H1 (cell line): ENCODE measurements at regions not wholly inside any gene's neighbourhood (a gene's known extent, or its start where the extent isn't known, plus 50 kb on each side); places are given as distances from the start of the nearest gene placed in this dataset.

Experiments used
- CTCF ChIA-PET: fragments of 300-600 bp; sonication (Branson Sonifier 250); formaldehyde crosslinking; loops from one replicate; lab custom pipeline; 2021; ENCODE audit not compliant: partially characterized antibody; lab: Charles Lee
- POLR2A ChIA-PET: fragments of 300-600 bp; sonication (Branson Sonifier 250); formaldehyde crosslinking; loops from one replicate; lab custom pipeline; 2021; ENCODE audit warnings: inconsistent platforms; ENCODE audit not compliant: partially characterized antibody; lab: Charles Lee
- DNase-seq, 2 experiments: peaks; one replicate each; pipeline versions ENCODE4 v3.0.0 to v3.0.0-alpha.2; 2010 to 2022; ENCODE audit warnings: low spot score in 2 of 2, low read depth in 1 of 2, mixed read lengths in 1 of 2
- FAIRE-seq: peaks from 2 replicates; lab custom pipeline; 2011; peaks lifted over from hg19 to GRCh38; lab: Jason Lieb, UNC
- H2AFZ ChIP-seq: 2 replicates; pipeline ENCODE4 v1.8.1; 2012; ENCODE audit warnings: low read length, inconsistent platforms
- H2AK5ac ChIP-seq: 2 replicates; pipeline ENCODE4 v1.6.1; 2013; ENCODE audit warnings: low read depth, low read length
- H2BK120ac ChIP-seq: replicated peaks from 2 replicates; pipeline ENCODE3; 2013; ENCODE audit warnings: low read depth, low read length, inconsistent platforms
- H2BK12ac ChIP-seq: 2 replicates; pipeline ENCODE4 v1.6.1; 2013; ENCODE audit warnings: low read depth, low read length
- H2BK15ac ChIP-seq: 2 replicates; pipeline ENCODE4 v1.6.1; 2013; ENCODE audit warnings: low read length
- H2BK20ac ChIP-seq: 2 replicates; pipeline ENCODE4 v1.6.1; 2013; ENCODE audit warnings: low read length
- H2BK5ac ChIP-seq: 2 replicates; pipeline ENCODE4 v1.6.1; 2013; ENCODE audit warnings: low read depth, low read length
- H3K14ac ChIP-seq: 2 replicates; pipeline ENCODE4 v1.6.1; 2013; ENCODE audit warnings: inconsistent platforms; ENCODE audit not compliant: insufficient read length
- H3K18ac ChIP-seq: 2 replicates; pipeline ENCODE4 v1.6.1; 2013; ENCODE audit warnings: low read length; ENCODE audit errors: extremely low read depth
- H3K23ac ChIP-seq: 2 replicates; pipeline ENCODE4 v1.6.1; 2013; ENCODE audit warnings: inconsistent platforms; ENCODE audit not compliant: insufficient read length
- H3K23me2 ChIP-seq: 2 replicates; pipeline ENCODE4 v1.6.1; 2013; ENCODE audit warnings: low read depth, low read length
- H3K27ac ChIP-seq: 2 replicates; pipeline ENCODE4 v1.6.1; 2011; ENCODE audit warnings: low read depth, low read length, inconsistent platforms
- H3K27me3 ChIP-seq, 4 experiments: replicated peaks in 1 of 4; 1 replicate in 1 of 4; 2 replicates in 3 of 4; pipeline versions ENCODE4 v1.6.1 to v1.8.1; 2011 to 2013; ENCODE audit warnings: low read length in 3 of 4, mild to moderate bottlenecking in 3 of 4, inconsistent platforms in 2 of 4, mixed read lengths in 2 of 4, moderate library complexity in 1 of 4; ENCODE audit not compliant: control insufficient read depth in 3 of 4, insufficient read depth in 3 of 4; ENCODE audit errors: extremely low read depth in 1 of 4
- H3K36me3 ChIP-seq, 4 experiments: 2 replicates each; pipeline versions ENCODE4 v1.6.1 to v1.8.1; 2011 to 2013; ENCODE audit warnings: mild to moderate bottlenecking in 4 of 4, low read length in 3 of 4, moderate library complexity in 2 of 4, control low read depth in 1 of 4, inconsistent platforms in 1 of 4; ENCODE audit not compliant: insufficient read depth in 4 of 4, control insufficient read depth in 2 of 4
- H3K4ac ChIP-seq: replicated peaks from 2 replicates; pipeline ENCODE3; 2013; ENCODE audit warnings: low read length, low read depth, mixed read lengths, inconsistent platforms; ENCODE audit not compliant: insufficient read length
- H3K4me1 ChIP-seq, 4 experiments: replicated peaks in 1 of 4; 1 replicate in 1 of 4; 2 replicates in 3 of 4; pipeline versions ENCODE4 v1.6.1 to v1.8.1; 2011 to 2013; ENCODE audit warnings: low read length in 3 of 4, inconsistent platforms in 2 of 4, mixed read lengths in 1 of 4; ENCODE audit not compliant: insufficient read depth in 4 of 4, control insufficient read depth in 3 of 4
- H3K4me2 ChIP-seq, 2 experiments: 2 replicates each; pipeline versions ENCODE4 v1.6.1 to v1.8.1; 2011 to 2013; ENCODE audit warnings: low read depth in 2 of 2, low read length in 2 of 2, control low read depth in 1 of 2, inconsistent platforms in 1 of 2, mild to moderate bottlenecking in 1 of 2; ENCODE audit not compliant: insufficient read depth in 1 of 2
- H3K4me3 ChIP-seq, 4 experiments: fragments of 200-600, 300-600 bp in 1 of 4; sonication (generic), shearing (Covaris generic), sonication (Bioruptor Twin) in 1 of 4; 2 replicates each; pipeline versions ENCODE4 v1.5.1 to v1.8.1; 2011 to 2016; ENCODE audit warnings: low read length in 4 of 4, low read depth in 3 of 4, control low read depth in 2 of 4, inconsistent platforms in 2 of 4, mild to moderate bottlenecking in 2 of 4, mixed read lengths in 1 of 4, moderate library complexity in 1 of 4; ENCODE audit not compliant: insufficient read depth in 2 of 4; ENCODE audit errors: extremely low read depth in 1 of 4
- H3K56ac ChIP-seq: replicated peaks from 2 replicates; pipeline ENCODE3; 2013; ENCODE audit warnings: low read depth, mild to moderate bottlenecking, mixed read lengths, low read length, inconsistent platforms; ENCODE audit not compliant: insufficient read length
- H3K79me1 ChIP-seq: 2 replicates; pipeline ENCODE4 v1.6.1; 2013; ENCODE audit warnings: low read depth, low read length, control low read depth
- H3K79me2 ChIP-seq, 2 experiments: 2 replicates each; pipeline versions ENCODE4 v1.6.1 to v1.8.1; 2012 to 2013; ENCODE audit warnings: low read length in 2 of 2, mild to moderate bottlenecking in 2 of 2, inconsistent platforms in 1 of 2; ENCODE audit not compliant: insufficient read depth in 2 of 2, control insufficient read depth in 1 of 2
- H3K9ac ChIP-seq, 4 experiments: replicated peaks in 1 of 4; 1 replicate in 1 of 4; 2 replicates in 3 of 4; pipeline versions ENCODE4 v1.6.1 to v1.8.1; 2011 to 2013; ENCODE audit warnings: low read depth in 3 of 4, low read length in 3 of 4, control low read depth in 2 of 4, mild to moderate bottlenecking in 2 of 4, moderate library complexity in 2 of 4, inconsistent platforms in 1 of 4; ENCODE audit errors: extremely low read depth in 1 of 4
- H3K9me3 ChIP-seq, 2 experiments: 2 replicates each; pipeline versions ENCODE4 v1.6.1 to v1.8.1; 2012 to 2013; ENCODE audit warnings: mild to moderate bottlenecking in 2 of 2, moderate library complexity in 2 of 2, control low read depth in 1 of 2, inconsistent platforms in 1 of 2, low read depth in 1 of 2, low read length in 1 of 2, mixed read lengths in 1 of 2; ENCODE audit not compliant: insufficient read depth in 2 of 2
- H4K20me1 ChIP-seq, 2 experiments: replicated peaks in 1 of 2; 2 replicates each; pipeline versions ENCODE3 to v1.8.1; 2011 to 2013; ENCODE audit warnings: inconsistent platforms in 2 of 2, low read length in 2 of 2, mild to moderate bottlenecking in 1 of 2; ENCODE audit not compliant: insufficient read depth in 2 of 2, control insufficient read depth in 1 of 2
- H4K5ac ChIP-seq: 2 replicates; pipeline ENCODE4 v1.6.1; 2013; ENCODE audit warnings: low read length, low read depth, mixed read lengths, inconsistent platforms; ENCODE audit not compliant: insufficient read length
- H4K8ac ChIP-seq: 2 replicates; pipeline ENCODE4 v1.8.0; 2013; ENCODE audit warnings: mild to moderate bottlenecking, moderate library complexity, low read length, inconsistent platforms; ENCODE audit not compliant: insufficient read depth; ENCODE audit errors: extremely low read depth
- H4K91ac ChIP-seq: replicated peaks from 2 replicates; pipeline ENCODE3; 2013; ENCODE audit warnings: low read length, mixed read lengths, inconsistent platforms; ENCODE audit not compliant: insufficient read length
- JUN ChIP-seq: IDR thresholded peaks from 2 replicates; pipeline ENCODE4 v1.6.1; 2011; ENCODE audit warnings: low read depth, mild to moderate bottlenecking, improper control_type of control experiment, low read length
- RBBP5 ChIP-seq: IDR thresholded peaks from 2 replicates; pipeline ENCODE4 v1.7.1; 2012; ENCODE audit warnings: low read depth, mild to moderate bottlenecking, inconsistent platforms, low read length, moderate library complexity, borderline replicate concordance
- SRF ChIP-seq: IDR thresholded peaks from 2 replicates; pipeline ENCODE4 v1.6.1; 2011; ENCODE audit warnings: mild to moderate bottlenecking, low read depth, low read length, moderate library complexity
- SUZ12 ChIP-seq: fragments of 200-600 bp; sonication (generic); IDR thresholded peaks from 2 replicates; pipeline ENCODE4 v1.6.1; 2012; ENCODE audit warnings: mild to moderate bottlenecking, inconsistent platforms, low read length, moderate library complexity, mixed read lengths
- WGBS, 2 experiments: shearing (Covaris generic) in 1 of 2; methylation state at CpG; one replicate each; pipeline versions ENCODE4 v1.1.6 to v1.1.7; 2013 to 2015; ENCODE audit warnings: low lambda C conversion rate in 2 of 2, mixed read lengths in 2 of 2, inconsistent platforms in 1 of 2, low coverage in 1 of 2, missing lambda C conversion rate in 1 of 2; ENCODE audit not compliant: insufficient replicate concordance in 2 of 2, insufficient coverage in 1 of 2, insufficient read length in 1 of 2; ENCODE audit errors: extremely low coverage in 1 of 2, missing lambda C conversion rate in 1 of 2; 5-methylcytosine and 5-hydroxymethylcytosine counted together

DNA sequence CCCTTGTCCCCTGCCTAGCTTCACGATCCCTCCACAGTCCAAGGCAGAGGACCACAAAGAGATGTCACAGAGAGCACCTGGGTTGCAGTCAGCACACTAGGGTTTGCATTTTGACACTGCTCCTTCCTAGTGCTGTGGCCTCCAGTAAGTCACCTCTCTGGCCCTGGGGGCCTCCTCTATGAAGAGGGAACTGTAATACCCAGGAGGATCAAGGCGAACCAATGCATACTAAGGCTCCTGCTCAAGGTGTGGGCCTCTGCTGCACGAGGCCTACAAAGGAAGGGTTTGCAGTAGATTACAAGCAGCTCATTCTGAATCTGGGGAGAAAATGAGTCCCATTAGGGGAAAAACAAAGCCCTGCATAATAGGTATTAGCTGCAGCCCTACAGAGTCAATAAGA lies 72.3 kb upstream of the FZD7 start:
- Histone ChIP-seq H3K79me2 (peaks cover 0 to 3% of the 10 kb centered on the region in 2 experiments; a peak in 1 of 4 replicates), H2AFZ (no peak overlapping the region), H3K4ac (no peak overlapping the region), H3K9ac (no peak overlapping the region), H3K9me3 (no peaks in the 10 kb centered on the region), H3K18ac (no peak overlapping the region), H2BK5ac (no peak overlapping the region), H3K27me3 (no peaks in the 10 kb centered on the region), H2BK12ac (no peak overlapping the region), H3K23ac (no peak overlapping the region), H2BK20ac (no peak overlapping the region), H4K20me1 (peaks cover 0 to 2% of the 10 kb centered on the region in 2 experiments), H3K23me2 (no peaks in the 10 kb centered on the region), H2BK120ac (no peak overlapping the region), H3K4me3 (no peak overlapping the region), H4K8ac (no peak overlapping the region), H3K4me1 (peaks cover 0 to 6% (median 2%) of the 10 kb centered on the region in 4 experiments; a peak in 3 of 7 replicates), H3K56ac (no peak overlapping the region), H3K36me3 (peaks cover 0 to 16% (median 2%) of the 10 kb centered on the region in 4 experiments; a peak in 5 of 8 replicates), H3K79me1 (peaks cover 2% of the 10 kb centered on the region), H3K14ac (no peak overlapping the region), H2BK15ac (no peak overlapping the region), H3K4me2 (no peak overlapping the region), H2AK5ac (no peak overlapping the region), H4K91ac (no peak overlapping the region), H4K5ac (no peak overlapping the region), H3K27ac (no peak overlapping the region)
- FAIRE-seq = no peak
- POLR2A ChIA-PET = interaction anchor here (0.7 to 5.0 kb wide), 6 partner anchors 11 to 74 kb away, joined by 3 to 45 read pairs (median 3); no protein-coding TSS in a partner anchor
- no peak for TF ChIP-seq SRF
- no peak for TF ChIP-seq JUN
- TF ChIP-seq RBBP5 = no peak
- no peak for TF ChIP-seq SUZ12
- CTCF ChIA-PET = interaction anchor here (1.0 to 3.8 kb wide), 6 partner anchors 9 to 102 kb away, joined by 3 to 16 read pairs (median 6); no protein-coding TSS in a partner anchor
- no peak for DNase-seq
- 91% methylated on average over 3 of the region's 3 CpGs; no CpG with 5 or more reads in 1 of the 2 experiments for WGBS, 2 experiments
